Naive thymus-derived CD4-positive, alpha-beta T cell (primary cell): ENCODE measurements at regions not wholly inside any gene's neighbourhood (a gene's known extent, or its start where the extent isn't known, plus 50 kb on each side); places are given as distances from the start of the nearest gene placed in this dataset.

Experiments
- ATAC-seq: fragments of 150-1000 bp; cut with Tn5 transposase; 2 replicates; pipeline ENCODE4 v1.10.0; 2021; ENCODE audit warnings: mild to moderate bottlenecking, moderate library complexity
- CTCF ChIA-PET: fragments of 350-600 bp; sonication (Branson Sonifier 250); formaldehyde crosslinking; loops from one replicate; lab custom pipeline; 2021; ENCODE audit warnings: antibody characterized with exemption; lab: Charles Lee
- POLR2A ChIA-PET: fragments of 350-600 bp; sonication (Branson Sonifier 250); formaldehyde crosslinking; loops from one replicate; lab custom pipeline; 2021; ENCODE audit warnings: antibody characterized with exemption, inconsistent platforms; lab: Charles Lee
- DNase-seq, 9 donors: peaks; one replicate each; pipeline versions ENCODE4 v3.0.0 to v3.0.0-alpha.2; 2020 to 2022; ENCODE audit warnings: mixed read lengths in 1 of 9
- H3K27ac ChIP-seq: one replicate; pipeline ENCODE4 v1.7.0; 2013; ENCODE audit warnings: mild to moderate bottlenecking, low read depth, low read length, moderate library complexity
- H3K27me3 ChIP-seq, 2 donors: one replicate each; pipeline ENCODE4 v1.7.0; 2013; ENCODE audit warnings: low read length in 2 of 2, mild to moderate bottlenecking in 2 of 2, moderate library complexity in 2 of 2; ENCODE audit not compliant: control insufficient read depth in 2 of 2, insufficient read depth in 2 of 2
- H3K36me3 ChIP-seq, 3 experiments: 1 replicate in 2 of 3; 2 replicates in 1 of 3; pipeline ENCODE4 v1.7.0; 2013; ENCODE audit warnings: low read length in 3 of 3, mild to moderate bottlenecking in 3 of 3, moderate library complexity in 1 of 3; ENCODE audit not compliant: insufficient read depth in 3 of 3, control insufficient read depth in 2 of 3
- H3K4me1 ChIP-seq, 2 donors: one replicate each; pipeline ENCODE4 v1.7.0; 2013; ENCODE audit warnings: low read length in 2 of 2, mild to moderate bottlenecking in 2 of 2, moderate library complexity in 1 of 2; ENCODE audit not compliant: control insufficient read depth in 2 of 2, insufficient read depth in 2 of 2
- H3K4me3 ChIP-seq: 2 replicates; pipeline ENCODE4 v1.7.0; 2013; ENCODE audit warnings: mild to moderate bottlenecking, low read length
- H3K9me3 ChIP-seq, 3 experiments: 1 replicate in 2 of 3; 2 replicates in 1 of 3; pipeline ENCODE4 v1.7.0; 2013; ENCODE audit warnings: low read length in 3 of 3; ENCODE audit not compliant: control insufficient read depth in 2 of 3
- H3K27ac Mint-ChIP-seq, 9 donors: one replicate each; pipeline ENCODE4 v1.8.0; 2020 to 2022; ENCODE audit warnings: mixed read lengths in 9 of 9, mild to moderate bottlenecking in 8 of 9, moderate library complexity in 5 of 9, inconsistent platforms in 2 of 9
- H3K27me3 Mint-ChIP-seq, 5 donors: one replicate each; pipeline ENCODE4 v1.8.0; 2021 to 2022; ENCODE audit warnings: mixed read lengths in 5 of 5, mild to moderate bottlenecking in 1 of 5
- H3K36me3 Mint-ChIP-seq, 5 donors: one replicate each; pipeline ENCODE4 v1.8.0; 2020 to 2022; ENCODE audit warnings: mixed read lengths in 5 of 5, mild to moderate bottlenecking in 3 of 5, inconsistent platforms in 1 of 5
- H3K4me1 Mint-ChIP-seq, 7 donors: one replicate each; pipeline ENCODE4 v1.8.0; 2020 to 2022; ENCODE audit warnings: mixed read lengths in 7 of 7, mild to moderate bottlenecking in 3 of 7, inconsistent platforms in 1 of 7
- H3K4me3 Mint-ChIP-seq, 10 donors: one replicate each; pipeline ENCODE4 v1.8.0; 2020 to 2022; ENCODE audit warnings: mild to moderate bottlenecking in 10 of 10, mixed read lengths in 10 of 10, moderate library complexity in 6 of 10, inconsistent platforms in 2 of 10
- H3K9me3 Mint-ChIP-seq, 11 donors: one replicate each; pipeline ENCODE4 v1.8.0; 2020 to 2022; ENCODE audit warnings: mixed read lengths in 11 of 11, mild to moderate bottlenecking in 4 of 11, inconsistent platforms in 1 of 11, moderate library complexity in 1 of 11
- intact Hi-C, 2 donors: fragments of 100-400 bp; cut with micrococcal nuclease; formaldehyde crosslinking; loops; one replicate each; pipeline ENCODE4 v1.15.1; 2023

GRCh38 chr13:89003656-89004055 is 1332.5 kb downstream of the SLITRK5 start:
- Mint-ChIP-seq H3K4me3 (no peak overlapping the region), H3K9me3 (peaks cover 0 to 6% (median 0%) of the 10 kb centered on the region in 11 donors), H3K27me3 (no peaks in the 10 kb centered on the region), H3K4me1 (no peaks in the 10 kb centered on the region), H3K27ac (no peak overlapping the region), H3K36me3 (no peaks in the 10 kb centered on the region)
- Histone ChIP-seq H3K9me3 (no peaks in the 10 kb centered on the region), H3K4me3 (no peak overlapping the region), H3K27ac (no peak overlapping the region), H3K4me1 (no peaks in the 10 kb centered on the region), H3K27me3 (no peaks in the 10 kb centered on the region), H3K36me3 (no peaks in the 10 kb centered on the region)
- ChIA-PET POLR2A (no interaction called here), CTCF (no interaction called here)
- ATAC-seq (no peak), DNase-seq (no peak)
- intact Hi-C loops: no loop called here

GRCh38 chr13:89011615-89012014 is 1340.4 kb downstream of the SLITRK5 start:
- DNase-seq (no peak), ATAC-seq (no peak)
- Mint-ChIP-seq H3K27ac (no peak overlapping the region), H3K36me3 (no peaks in the 10 kb centered on the region), H3K4me1 (no peaks in the 10 kb centered on the region), H3K4me3 (no peak overlapping the region), H3K9me3 (peaks cover 0 to 6% (median 0%) of the 10 kb centered on the region in 11 donors), H3K27me3 (no peaks in the 10 kb centered on the region)
- H3K9me3 ChIP-seq: no peaks in the 10 kb centered on the region
- H3K4me3 ChIP-seq: no peak overlapping the region
- ChIA-PET POLR2A (no interaction called here), CTCF (no interaction called here)
- H3K27ac ChIP-seq: no peak overlapping the region
- no peaks in the 10 kb centered on the region for H3K4me1 ChIP-seq
- H3K27me3 ChIP-seq: no peaks in the 10 kb centered on the region
- no peaks in the 10 kb centered on the region for H3K36me3 ChIP-seq
- intact Hi-C loops: no loop called here

GRCh38 chr13:89027694-89028306 is 1356.6 kb downstream of the SLITRK5 start:
- H3K36me3 Mint-ChIP-seq: no peaks in the 10 kb centered on the region
- H3K4me1 ChIP-seq: no peaks in the 10 kb centered on the region
- DNase-seq (no peak), ATAC-seq (no peak)
- CTCF ChIA-PET: no interaction called here
- H3K9me3 Mint-ChIP-seq: peaks cover 0 to 24% (median 6%) of the 10 kb centered on the region in 11 donors
- POLR2A ChIA-PET: no interaction called here
- H3K4me1 Mint-ChIP-seq: no peaks in the 10 kb centered on the region
- intact Hi-C loops: no loop called here
- H3K27me3 ChIP-seq: no peaks in the 10 kb centered on the region
- H3K27ac Mint-ChIP-seq: no peak overlapping the region
- no peak overlapping the region for H3K4me3 Mint-ChIP-seq
- no peak overlapping the region for H3K27ac ChIP-seq
- no peaks in the 10 kb centered on the region for H3K27me3 Mint-ChIP-seq
- no peak overlapping the region for H3K4me3 ChIP-seq
- no peaks in the 10 kb centered on the region for H3K36me3 ChIP-seq
- no peaks in the 10 kb centered on the region for H3K9me3 ChIP-seq

GRCh38 chr13:89029062-89029461 is 1357.9 kb downstream of the SLITRK5 start:
- Mint-ChIP-seq H3K36me3 (peaks cover 0 to 4% (median 0%) of the 10 kb centered on the region in 5 donors), H3K4me3 (no peak overlapping the region), H3K27me3 (no peaks in the 10 kb centered on the region), H3K4me1 (no peaks in the 10 kb centered on the region), H3K9me3 (peaks cover 2 to 24% (median 11%) of the 10 kb centered on the region in 11 donors), H3K27ac (no peak overlapping the region)
- CTCF ChIA-PET: no interaction called here
- H3K4me1 ChIP-seq: no peaks in the 10 kb centered on the region
- ATAC-seq (no peak), DNase-seq (no peak)
- intact Hi-C loops: no loop called here
- no peaks in the 10 kb centered on the region for H3K27me3 ChIP-seq
- no peak overlapping the region for H3K4me3 ChIP-seq
- H3K9me3 ChIP-seq: no peaks in the 10 kb centered on the region
- H3K36me3 ChIP-seq: no peaks in the 10 kb centered on the region
- no peak overlapping the region for H3K27ac ChIP-seq
- POLR2A ChIA-PET: no interaction called here

GRCh38 chr13:89034015-89034414 is 1362.8 kb downstream of the SLITRK5 start:
- intact Hi-C loops: no loop called here
- no peak overlapping the region for H3K4me3 Mint-ChIP-seq
- no peak for DNase-seq

GRCh38 chr13:89052699-89053098 is 1381.5 kb downstream of the SLITRK5 start:
- peaks cover 0 to 2% (median 0%) of the 10 kb centered on the region in 7 donors for H3K4me1 Mint-ChIP-seq
- DNase-seq: no peak
- H3K27ac Mint-ChIP-seq: no peak overlapping the region
- ATAC-seq: no peak
- H3K9me3 Mint-ChIP-seq: peaks cover 0 to 12% (median 0%) of the 10 kb centered on the region in 11 donors
- H3K36me3 ChIP-seq: no peaks in the 10 kb centered on the region
- ChIA-PET CTCF (no interaction called here), POLR2A (no interaction called here)
- peaks cover 0 to 4% (median 0%) of the 10 kb centered on the region in 5 donors for H3K27me3 Mint-ChIP-seq
- H3K27ac ChIP-seq: no peak overlapping the region
- H3K36me3 Mint-ChIP-seq: no peaks in the 10 kb centered on the region
- no peak overlapping the region for H3K4me3 ChIP-seq
- H3K9me3 ChIP-seq: peaks cover 0 to 5% (median 0%) of the 10 kb centered on the region in 3 experiments
- no peaks in the 10 kb centered on the region for H3K27me3 ChIP-seq
- H3K4me1 ChIP-seq: no peaks in the 10 kb centered on the region
- intact Hi-C loops: no loop called here
- H3K4me3 Mint-ChIP-seq: no peak overlapping the region

More at GRCh38 chr13:89034015-89034414, 1362.8 kb downstream of the SLITRK5 start:
- Histone ChIP-seq H3K27ac (no peak overlapping the region), H3K9me3 (no peaks in the 10 kb centered on the region), H3K36me3 (no peaks in the 10 kb centered on the region), H3K4me3 (no peak overlapping the region), H3K27me3 (no peaks in the 10 kb centered on the region), H3K4me1 (no peaks in the 10 kb centered on the region)
- Mint-ChIP-seq H3K36me3 (peaks cover 0 to 4% (median 0%) of the 10 kb centered on the region in 5 donors), H3K4me1 (no peaks in the 10 kb centered on the region), H3K27ac (no peak overlapping the region), H3K9me3 (peaks cover 0 to 13% (median 9%) of the 10 kb centered on the region in 11 donors), H3K27me3 (no peaks in the 10 kb centered on the region)
- CTCF ChIA-PET: no interaction called here
- POLR2A ChIA-PET: no interaction called here
- no peak for ATAC-seq

GRCh38 chr13:89053418-89053817 is 1382.2 kb downstream of the SLITRK5 start:
- intact Hi-C loops: no loop called here
- Histone ChIP-seq H3K4me3 (no peak overlapping the region), H3K4me1 (no peaks in the 10 kb centered on the region), H3K36me3 (no peaks in the 10 kb centered on the region), H3K27ac (no peak overlapping the region), H3K27me3 (no peaks in the 10 kb centered on the region), H3K9me3 (peaks cover 0 to 5% (median 0%) of the 10 kb centered on the region in 3 experiments)
- peaks cover 0 to 2% (median 0%) of the 10 kb centered on the region in 7 donors for H3K4me1 Mint-ChIP-seq
- ChIA-PET POLR2A (no interaction called here), CTCF (no interaction called here)
- peaks cover 0 to 12% (median 0%) of the 10 kb centered on the region in 11 donors for H3K9me3 Mint-ChIP-seq
- H3K36me3 Mint-ChIP-seq: no peaks in the 10 kb centered on the region
- peaks cover 0 to 2% (median 0%) of the 10 kb centered on the region in 5 donors for H3K27me3 Mint-ChIP-seq
- H3K27ac Mint-ChIP-seq: no peak overlapping the region
- ATAC-seq (no peak), DNase-seq (no peak)
- no peak overlapping the region for H3K4me3 Mint-ChIP-seq
